Naive B cell (primary cell): ENCODE measurements at regions not wholly inside any gene's neighbourhood (a gene's known extent, or its start where the extent isn't known, plus 50 kb on each side); places are given as distances from the start of the nearest gene placed in this dataset.

Source experiments
- ATAC-seq, 2 donors: fragments of 150-1000 bp; cut with Tn5 transposase; 2 replicates each; pipeline ENCODE4 v1.10.0; 2021; ENCODE audit warnings: low read depth in 2 of 2, mild to moderate bottlenecking in 2 of 2, moderate library complexity in 2 of 2
- DNase-seq: peaks from one replicate; pipeline ENCODE4 v3.0.0; 2022
- H3K27ac Mint-ChIP-seq, 6 donors: one replicate each; pipeline ENCODE4 v1.8.0; 2020 to 2022; ENCODE audit warnings: mild to moderate bottlenecking in 6 of 6, mixed read lengths in 6 of 6, moderate library complexity in 5 of 6, inconsistent platforms in 2 of 6
- H3K27me3 Mint-ChIP-seq, 3 donors: one replicate each; pipeline ENCODE4 v1.8.0; 2021 to 2022; ENCODE audit warnings: mixed read lengths in 3 of 3, mild to moderate bottlenecking in 1 of 3
- H3K36me3 Mint-ChIP-seq, 2 donors: one replicate each; pipeline ENCODE4 v1.8.0; 2020 to 2022; ENCODE audit warnings: mixed read lengths in 2 of 2, inconsistent platforms in 1 of 2, mild to moderate bottlenecking in 1 of 2
- H3K4me1 Mint-ChIP-seq, 3 donors: one replicate each; pipeline ENCODE4 v1.8.0; 2020 to 2022; ENCODE audit warnings: mixed read lengths in 3 of 3, inconsistent platforms in 1 of 3, mild to moderate bottlenecking in 1 of 3, moderate library complexity in 1 of 3
- H3K4me3 Mint-ChIP-seq, 8 donors: one replicate each; pipeline ENCODE4 v1.8.0; 2020 to 2022; ENCODE audit warnings: mild to moderate bottlenecking in 8 of 8, mixed read lengths in 8 of 8, moderate library complexity in 8 of 8, inconsistent platforms in 2 of 8
- H3K9me3 Mint-ChIP-seq, 7 donors: one replicate each; pipeline ENCODE4 v1.8.0; 2020 to 2022; ENCODE audit warnings: mixed read lengths in 7 of 7, mild to moderate bottlenecking in 5 of 7, inconsistent platforms in 2 of 7, moderate library complexity in 1 of 7

- H3K9me3 Mint-ChIP-seq, result peaks cover 0 to 4% (median 0%) of the 10 kb centered on the region in 7 donors
- peaks cover 0 to 6% (median 0%) of the 10 kb centered on the region in 3 donors for H3K4me1 Mint-ChIP-seq
- ATAC-seq (no peak), DNase-seq (no peak)
- no peak overlapping the region for H3K27ac Mint-ChIP-seq
- peaks cover 0 to 7% of the 10 kb centered on the region in 2 donors for H3K36me3 Mint-ChIP-seq
- H3K27me3 Mint-ChIP-seq, result peaks cover 15 to 23% (median 20%) of the 10 kb centered on the region in 3 donors
- H3K4me3 Mint-ChIP-seq, result no peak overlapping the region
Observed at GRCh38 chr13:91174886-91175501, 172.5 kb upstream of the MIR17HG start.

- DNase-seq (no peak), ATAC-seq (no peak)
- no peak overlapping the region for H3K4me3 Mint-ChIP-seq
- peaks cover 0 to 4% (median 0%) of the 10 kb centered on the region in 7 donors for H3K9me3 Mint-ChIP-seq
- no peak overlapping the region for H3K27ac Mint-ChIP-seq
- H3K27me3 Mint-ChIP-seq, result peaks cover 14 to 23% (median 15%) of the 10 kb centered on the region in 3 donors
- peaks cover 0 to 6% (median 0%) of the 10 kb centered on the region in 3 donors for H3K4me1 Mint-ChIP-seq
- H3K36me3 Mint-ChIP-seq, result peaks cover 0 to 7% of the 10 kb centered on the region in 2 donors
Observed at GRCh38 chr13:91178099-91178498, 169.4 kb upstream of the MIR17HG start.

DNA sequence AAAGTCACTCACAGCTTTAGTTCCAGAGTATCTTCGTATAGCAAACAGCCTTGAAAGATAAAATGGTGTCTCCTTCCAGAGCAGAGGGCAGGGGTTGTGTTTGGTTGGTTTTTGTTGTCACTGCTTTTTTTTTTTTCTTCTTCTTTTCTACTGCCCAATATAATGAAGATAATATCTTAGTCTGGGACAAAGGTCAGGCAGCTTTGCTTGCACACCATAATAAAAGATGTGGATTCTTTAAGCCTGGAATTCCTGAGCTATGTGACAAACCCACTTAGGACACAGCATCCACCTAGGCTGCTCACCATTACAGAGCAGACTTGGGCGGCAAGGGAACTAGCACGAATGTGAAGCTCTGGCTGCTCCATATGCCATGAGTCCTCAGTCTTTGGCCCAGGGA is 165.6 kb upstream of the MIR17HG start:
- Mint-ChIP-seq H3K27me3 (peaks cover 0 to 4% (median 0%) of the 10 kb centered on the region in 3 donors), H3K9me3 (no peaks in the 10 kb centered on the region), H3K4me1 (no peaks in the 10 kb centered on the region), H3K4me3 (no peak overlapping the region), H3K27ac (no peak overlapping the region), H3K36me3 (no peaks in the 10 kb centered on the region)
- ATAC-seq (no peak), DNase-seq (no peak)

- no peak overlapping the region for H3K27ac Mint-ChIP-seq
- H3K4me1 Mint-ChIP-seq, result no peaks in the 10 kb centered on the region
- no peaks in the 10 kb centered on the region for H3K36me3 Mint-ChIP-seq
- H3K9me3 Mint-ChIP-seq, result no peaks in the 10 kb centered on the region
- ATAC-seq (no peak), DNase-seq (no peak)
- H3K27me3 Mint-ChIP-seq, result no peaks in the 10 kb centered on the region
- no peak overlapping the region for H3K4me3 Mint-ChIP-seq
Observed at GRCh38 chr13:91184244-91184926, 163.1 kb upstream of the MIR17HG start.

GRCh38 chr13:91185294-91185863 is 162.1 kb upstream of the MIR17HG start:
- no peaks in the 10 kb centered on the region for H3K27me3 Mint-ChIP-seq
- ATAC-seq (no peak), DNase-seq (no peak)
- H3K9me3 Mint-ChIP-seq, result peaks cover 0 to 3% (median 0%) of the 10 kb centered on the region in 7 donors
- H3K4me3 Mint-ChIP-seq, result no peak overlapping the region
- H3K4me1 Mint-ChIP-seq, result no peaks in the 10 kb centered on the region
- H3K27ac Mint-ChIP-seq, result no peak overlapping the region
- no peaks in the 10 kb centered on the region for H3K36me3 Mint-ChIP-seq

GRCh38 chr13:91187522-91187921 is 160.0 kb upstream of the MIR17HG start:
- ATAC-seq, result no peak
- Mint-ChIP-seq H3K36me3 (no peaks in the 10 kb centered on the region), H3K4me1 (no peaks in the 10 kb centered on the region), H3K27me3 (no peaks in the 10 kb centered on the region), H3K27ac (no peak overlapping the region), H3K4me3 (no peak overlapping the region), H3K9me3 (peaks cover 0 to 3% (median 0%) of the 10 kb centered on the region in 7 donors)
- DNase-seq, result no peak

- ATAC-seq (no peak), DNase-seq (no peak)
- H3K27me3 Mint-ChIP-seq, result no peaks in the 10 kb centered on the region
- H3K4me3 Mint-ChIP-seq, result no peak overlapping the region
- peaks cover 0 to 5% (median 0%) of the 10 kb centered on the region in 7 donors for H3K9me3 Mint-ChIP-seq
- H3K27ac Mint-ChIP-seq, result no peak overlapping the region
- H3K36me3 Mint-ChIP-seq, result no peaks in the 10 kb centered on the region
- no peaks in the 10 kb centered on the region for H3K4me1 Mint-ChIP-seq
Observed at GRCh38 chr13:91189506-91189905, 158.0 kb upstream of the MIR17HG start.

DNA sequence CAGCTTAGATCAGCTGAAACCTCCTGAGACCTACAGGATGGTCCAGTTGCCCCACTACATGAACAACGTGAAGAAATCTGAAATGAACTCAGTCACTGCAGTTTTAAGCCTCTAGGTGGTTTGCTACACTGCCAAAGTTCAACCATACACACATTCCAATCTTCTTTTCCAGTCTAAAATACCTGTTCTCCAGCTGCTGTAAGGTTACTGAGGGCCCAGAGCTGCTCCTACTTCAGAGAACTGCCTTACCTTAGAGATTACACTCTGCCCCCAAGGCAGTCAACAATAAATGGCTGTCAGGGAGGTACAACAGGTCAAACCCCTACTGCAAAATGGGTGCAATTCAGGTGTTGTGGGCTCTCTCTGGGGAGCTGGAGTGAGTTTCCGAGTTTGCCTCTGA is 154.1 kb upstream of the MIR17HG start:
- no peaks in the 10 kb centered on the region for H3K36me3 Mint-ChIP-seq
- ATAC-seq (no peak), DNase-seq (no peak)
- no peak overlapping the region for H3K4me3 Mint-ChIP-seq
- H3K4me1 Mint-ChIP-seq, result no peaks in the 10 kb centered on the region
- peaks cover 0 to 5% (median 0%) of the 10 kb centered on the region in 7 donors for H3K9me3 Mint-ChIP-seq
- H3K27me3 Mint-ChIP-seq, result no peaks in the 10 kb centered on the region
- H3K27ac Mint-ChIP-seq, result no peak overlapping the region

GRCh38 chr13:91195789-91196188 is 151.7 kb upstream of the MIR17HG start:
- no peaks in the 10 kb centered on the region for H3K4me1 Mint-ChIP-seq
- no peaks in the 10 kb centered on the region for H3K36me3 Mint-ChIP-seq
- H3K27me3 Mint-ChIP-seq, result no peaks in the 10 kb centered on the region

GRCh38 chr13:91196958-91197357 is 150.5 kb upstream of the MIR17HG start:
- no peak overlapping the region for H3K27ac Mint-ChIP-seq
- no peak for DNase-seq
- no peaks in the 10 kb centered on the region for H3K36me3 Mint-ChIP-seq
- H3K9me3 Mint-ChIP-seq, result peaks cover 0 to 8% (median 0%) of the 10 kb centered on the region in 7 donors
- no peak overlapping the region for H3K4me3 Mint-ChIP-seq
- ATAC-seq, result no peak
- H3K4me1 Mint-ChIP-seq, result no peaks in the 10 kb centered on the region
- H3K27me3 Mint-ChIP-seq, result no peaks in the 10 kb centered on the region

More at GRCh38 chr13:91195789-91196188, 151.7 kb upstream of the MIR17HG start:
- DNase-seq, result no peak
- ATAC-seq, result no peak
- Mint-ChIP-seq H3K4me3 (no peak overlapping the region), H3K27ac (no peak overlapping the region), H3K9me3 (peaks cover 0 to 8% (median 0%) of the 10 kb centered on the region in 7 donors)

DNA sequence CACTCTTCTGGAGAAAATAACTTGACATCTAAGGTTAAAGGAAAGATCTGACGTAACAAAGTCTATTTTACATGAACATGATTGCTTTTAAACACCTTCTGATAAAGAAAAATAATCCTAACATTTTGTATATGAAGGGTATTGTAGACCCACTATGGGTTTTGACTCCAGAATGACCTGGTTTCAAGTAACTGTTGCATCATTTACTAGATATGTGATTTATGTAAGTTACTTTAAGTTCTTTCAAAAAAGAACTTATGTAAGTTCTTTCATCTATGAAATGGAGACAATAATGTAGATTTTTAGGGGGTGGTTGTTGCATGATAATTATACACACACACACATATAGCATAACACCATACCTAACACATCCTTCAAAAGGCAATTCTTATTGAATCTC is 147.6 kb upstream of the MIR17HG start:
- ATAC-seq (no peak), DNase-seq (no peak)
- Mint-ChIP-seq H3K4me3 (no peak overlapping the region), H3K4me1 (no peaks in the 10 kb centered on the region), H3K27ac (no peak overlapping the region), H3K27me3 (no peaks in the 10 kb centered on the region), H3K36me3 (no peaks in the 10 kb centered on the region), H3K9me3 (peaks cover 0 to 3% (median 0%) of the 10 kb centered on the region in 7 donors)

GRCh38 chr13:91200486-91200885 is 147.0 kb upstream of the MIR17HG start:
- H3K27ac Mint-ChIP-seq, result no peak overlapping the region
- no peak overlapping the region for H3K4me3 Mint-ChIP-seq
- DNase-seq, result no peak
- H3K36me3 Mint-ChIP-seq, result no peaks in the 10 kb centered on the region
- no peaks in the 10 kb centered on the region for H3K27me3 Mint-ChIP-seq
- peaks cover 0 to 3% (median 0%) of the 10 kb centered on the region in 7 donors for H3K9me3 Mint-ChIP-seq
- H3K4me1 Mint-ChIP-seq, result no peaks in the 10 kb centered on the region
- ATAC-seq, result no peak

GRCh38 chr13:91203430-91203829 is 144.1 kb upstream of the MIR17HG start:
- DNase-seq (no peak), ATAC-seq (no peak)
- H3K36me3 Mint-ChIP-seq, result no peaks in the 10 kb centered on the region
- H3K27me3 Mint-ChIP-seq, result no peaks in the 10 kb centered on the region
- H3K4me1 Mint-ChIP-seq, result no peaks in the 10 kb centered on the region
- H3K9me3 Mint-ChIP-seq, result peaks cover 0 to 3% (median 0%) of the 10 kb centered on the region in 7 donors
- no peak overlapping the region for H3K27ac Mint-ChIP-seq
- H3K4me3 Mint-ChIP-seq, result no peak overlapping the region

- no peak overlapping the region for H3K4me3 Mint-ChIP-seq
- peaks cover 0 to 13% (median 2%) of the 10 kb centered on the region in 7 donors for H3K9me3 Mint-ChIP-seq
- peaks cover 0 to 5% of the 10 kb centered on the region in 2 donors for H3K36me3 Mint-ChIP-seq
- DNase-seq, result no peak
- no peaks in the 10 kb centered on the region for H3K27me3 Mint-ChIP-seq
- no peaks in the 10 kb centered on the region for H3K4me1 Mint-ChIP-seq
- no peak overlapping the region for H3K27ac Mint-ChIP-seq
- no peak for ATAC-seq
Observed at GRCh38 chr13:91207261-91207660, 140.2 kb upstream of the MIR17HG start.
